ENCODE measurements at regions not wholly inside any gene's neighbourhood (a gene's known extent, or its start where the extent isn't known, plus 50 kb on each side); places are given as distances from the start of the nearest gene placed in this dataset.

DNA sequence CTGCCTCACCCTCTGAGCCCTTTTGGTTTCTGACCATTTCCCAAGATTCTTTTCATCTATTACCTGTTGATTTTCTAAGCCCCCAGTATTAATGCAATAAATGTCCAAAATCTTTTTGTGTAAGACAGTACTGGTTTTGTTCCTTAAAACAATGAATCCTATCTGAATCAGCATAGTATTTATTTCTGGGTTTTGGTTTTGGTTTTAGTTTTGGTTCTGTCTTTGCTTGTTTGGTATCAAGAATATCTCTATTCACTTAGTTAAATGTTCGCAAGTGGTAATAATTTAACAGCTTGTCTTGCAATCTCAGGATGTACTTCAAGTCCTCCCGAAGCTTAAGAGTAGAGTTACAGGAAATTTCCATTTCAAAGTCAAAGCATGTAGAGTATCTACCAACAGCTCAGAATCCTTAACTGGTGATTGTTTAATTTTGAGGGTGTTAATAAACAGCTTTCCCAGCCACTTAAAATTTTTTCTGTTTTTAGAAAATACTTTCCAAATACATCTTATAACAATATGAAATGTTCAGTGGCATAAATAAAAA, 67.7 kb upstream of the NEDD4L start:
- no peaks in the 10 kb centered on the region for H3K36me3 ChIP-seq
- no peaks in the 10 kb centered on the region for H3K4me1 ChIP-seq (ENCODE audit: insufficient read depth)
- TF ChIP-seq CTCF (IDR thresholded peaks at IDR 0.05) (no peak), EP300 (IDR thresholded peaks at IDR 0.05) (no peak), POLR2A (IDR thresholded peaks at IDR 0.05) (no peak)
- H3K27ac ChIP-seq, result no peak overlapping the region
- intact Hi-C loops (cut with DNase I), result no loop called here
- H3K9me3 ChIP-seq, result no peaks in the 10 kb centered on the region
- WGBS, 3 donors, result 40 to 47% (median 43%) methylated on average over 2 of the region's 2 CpGs
- no peak overlapping the region for H3K4me3 ChIP-seq
- no peak for DNase-seq
- no peaks in the 10 kb centered on the region for H3K27me3 ChIP-seq

DNA sequence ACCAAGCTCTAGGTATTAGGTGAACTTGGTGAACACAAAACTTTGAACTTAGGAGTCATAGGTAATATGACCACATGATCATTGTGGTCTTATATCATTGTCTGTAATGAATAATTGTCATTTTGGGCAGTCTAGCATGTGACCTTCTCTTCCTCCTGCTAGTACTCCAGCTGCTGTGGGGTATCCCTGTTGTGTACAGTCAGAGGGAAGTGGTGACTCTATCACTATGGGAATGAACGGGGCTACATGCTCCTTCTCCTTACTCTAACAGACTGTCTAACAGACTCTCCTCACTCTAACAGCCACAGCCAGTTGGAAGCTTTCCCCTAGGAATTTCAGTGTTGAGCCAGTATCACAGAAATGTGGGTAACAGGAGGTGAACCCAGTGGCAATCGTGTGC, 68.2 kb upstream of the NEDD4L start:
- Histone ChIP-seq H3K9me3 (no peaks in the 10 kb centered on the region), H3K27me3 (no peaks in the 10 kb centered on the region), H3K4me1 (ENCODE audit: insufficient read depth) (peaks cover 3% of the 10 kb centered on the region), H3K27ac (no peak overlapping the region), H3K4me3 (no peak overlapping the region), H3K36me3 (no peaks in the 10 kb centered on the region)
- no peak for TF ChIP-seq POLR2A (IDR thresholded peaks at IDR 0.05)
- TF ChIP-seq EP300 (IDR thresholded peaks at IDR 0.05), result no peak
- no peak for TF ChIP-seq CTCF (IDR thresholded peaks at IDR 0.05)
- intact Hi-C loops (cut with DNase I), result no loop called here
- 51 to 57% (median 54%) methylated on average over 2 of the region's 2 CpGs for WGBS, 3 donors
- DNase-seq, result no peak

DNA sequence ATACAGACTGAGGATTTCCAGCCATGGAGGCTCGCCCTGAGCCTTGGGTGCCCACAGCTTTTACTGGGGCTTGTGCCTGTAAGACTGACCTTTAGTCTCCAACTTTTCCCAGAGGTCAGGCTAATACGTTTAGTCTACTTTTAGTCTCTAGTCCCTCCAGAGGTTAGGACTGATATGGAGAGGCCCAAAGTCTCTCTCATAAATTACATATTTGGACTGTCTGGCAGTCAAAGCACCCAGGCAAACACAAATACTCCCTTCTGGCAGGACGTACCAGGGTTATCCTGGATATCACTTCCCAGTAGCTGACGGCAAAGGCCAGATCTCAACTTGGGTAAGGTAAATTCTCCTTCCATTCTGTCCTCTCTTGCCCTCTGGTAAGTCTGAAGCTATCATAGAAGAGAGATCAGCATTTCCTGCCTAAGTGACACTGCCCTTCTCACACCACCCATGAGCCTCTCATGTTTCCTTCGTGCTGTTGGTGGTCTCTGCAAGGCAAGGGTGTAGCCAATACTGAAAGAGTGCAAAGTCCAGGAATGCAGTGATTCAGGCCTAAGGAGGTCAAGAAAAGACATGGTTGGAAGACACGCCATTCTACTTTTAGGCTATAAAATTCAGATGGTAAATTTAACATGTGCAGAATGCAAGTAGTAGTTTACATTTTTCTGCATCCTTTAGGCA, 69.3 kb upstream of the NEDD4L start:
- no peak for TF ChIP-seq CTCF (IDR thresholded peaks at IDR 0.05)
- no peak for TF ChIP-seq EP300 (IDR thresholded peaks at IDR 0.05)
- no peak for TF ChIP-seq POLR2A (IDR thresholded peaks at IDR 0.05)
- H3K4me3 ChIP-seq, result no peak overlapping the region
- no peaks in the 10 kb centered on the region for H3K36me3 ChIP-seq
- no peaks in the 10 kb centered on the region for H3K27me3 ChIP-seq
- 85 to 87% (median 86%) methylated on average over 6 of the region's 6 CpGs for WGBS, 3 donors
- no peak for DNase-seq
- H3K4me1 ChIP-seq (ENCODE audit: insufficient read depth), result peaks cover 4% of the 10 kb centered on the region
- H3K9me3 ChIP-seq, result no peaks in the 10 kb centered on the region
- intact Hi-C loops (cut with DNase I), result no loop called here
- H3K27ac ChIP-seq, result no peak overlapping the region

GRCh38 chr18:57973889-57974288, 70.1 kb upstream of the NEDD4L start:
- 94 to 96% (median 95%) methylated on average over 7 of the region's 7 CpGs for WGBS, 3 donors

More at GRCh38 chr18:57973889-57974288, 70.1 kb upstream of the NEDD4L start:
- no peak overlapping the region for H3K4me3 ChIP-seq
- no peaks in the 10 kb centered on the region for H3K27me3 ChIP-seq
- H3K36me3 ChIP-seq, result no peaks in the 10 kb centered on the region
- DNase-seq, result no peak
- H3K9me3 ChIP-seq, result no peaks in the 10 kb centered on the region
- H3K27ac ChIP-seq, result no peak overlapping the region
- TF ChIP-seq POLR2A (IDR thresholded peaks at IDR 0.05) (no peak), CTCF (IDR thresholded peaks at IDR 0.05) (no peak), EP300 (IDR thresholded peaks at IDR 0.05) (no peak)
- peaks cover 4% of the 10 kb centered on the region for H3K4me1 ChIP-seq (ENCODE audit: insufficient read depth)
- intact Hi-C loops (cut with DNase I), result no loop called here
